ENCODE measurements at regions not wholly inside any gene's neighbourhood (a gene's known extent, or its start where the extent isn't known, plus 50 kb on each side); places are given as distances from the start of the nearest gene placed in this dataset.

GRCh38 chr4:147037069-147037468, 91.4 kb upstream of the TTC29 start:
- TF ChIP-seq CTCF (IDR thresholded peaks at IDR 0.05): no peak
- no peak for TF ChIP-seq POLR2A (IDR thresholded peaks at IDR 0.05)
